Cortex of kidney (tissue), 1 donor: ENCODE measurements at regions not wholly inside any gene's neighbourhood (a gene's known extent, or its start where the extent isn't known, plus 50 kb on each side); places are given as distances from the start of the nearest gene placed in this dataset.

Experiments used
- DNase-seq: peaks from one replicate; lab custom pipeline; 2025; lab: John Stamatoyannopoulos, UW

DNA sequence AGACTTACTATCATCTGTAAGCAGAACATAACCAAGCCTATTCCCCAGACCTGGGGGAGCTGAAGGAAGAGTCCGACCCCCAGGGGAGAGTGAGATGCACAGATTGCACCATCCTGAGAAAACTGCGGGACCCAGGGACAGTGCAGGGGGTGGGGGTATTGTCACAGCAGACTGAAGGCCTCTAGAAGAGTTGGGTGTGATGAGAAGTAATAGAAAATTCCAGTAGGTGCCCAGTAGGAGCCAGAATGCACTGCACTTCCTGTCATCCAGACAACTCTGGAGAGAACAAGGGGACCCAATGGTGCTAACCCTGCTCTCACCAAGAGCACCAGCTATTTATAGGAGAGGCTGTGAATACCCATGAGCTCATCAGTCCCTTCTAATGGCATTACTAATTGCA is 190.1 kb downstream of the BCL11B start:
- no peak for DNase-seq

DNA sequence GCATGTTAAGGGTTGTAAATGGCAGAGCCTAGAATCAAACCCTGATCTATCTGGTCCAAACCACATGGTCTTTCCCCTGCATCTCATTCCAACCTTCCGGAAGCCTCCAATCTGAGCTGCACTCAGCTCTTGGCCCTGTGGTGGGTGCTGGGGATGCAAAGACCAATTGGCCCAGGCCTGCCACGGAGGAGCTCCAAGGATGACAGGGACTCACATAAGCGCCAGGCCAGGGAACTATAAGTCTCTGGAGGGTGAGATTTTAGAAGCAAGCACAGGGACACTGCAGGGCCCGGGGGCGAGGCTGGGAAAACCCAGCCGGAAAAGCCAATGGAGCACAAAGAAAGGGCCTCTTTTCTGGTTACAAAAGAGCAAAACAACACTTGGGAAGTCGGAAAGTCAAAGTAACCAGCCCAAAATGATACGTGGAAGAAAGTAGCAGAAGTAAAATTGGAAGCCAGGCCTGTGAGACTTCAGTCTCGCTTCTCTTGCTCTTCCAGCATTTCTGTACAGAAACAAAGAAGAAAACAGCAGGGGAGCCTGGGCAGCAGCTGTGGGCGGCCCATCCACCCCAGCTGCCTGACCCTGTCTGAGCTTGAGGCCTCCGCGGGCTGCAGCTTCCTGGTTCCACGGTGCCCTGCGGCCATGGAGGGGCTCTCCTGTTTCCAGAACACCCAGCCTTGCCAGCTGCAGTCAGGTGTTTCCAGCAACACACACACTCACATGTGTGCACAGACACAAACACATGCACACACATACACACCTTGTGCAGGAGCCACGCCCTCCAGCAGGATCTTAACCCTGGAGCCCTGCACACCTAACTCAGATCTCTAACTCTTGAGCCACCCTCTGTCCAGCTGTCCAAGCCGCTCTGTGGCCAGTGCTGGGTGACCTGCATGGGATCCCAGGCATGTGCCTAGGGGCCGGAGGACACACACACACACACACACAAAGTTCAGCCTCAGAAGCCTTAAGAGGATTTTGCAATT is 178.2 kb downstream of the BCL11B start:
- DNase-seq, result no peak

DNA sequence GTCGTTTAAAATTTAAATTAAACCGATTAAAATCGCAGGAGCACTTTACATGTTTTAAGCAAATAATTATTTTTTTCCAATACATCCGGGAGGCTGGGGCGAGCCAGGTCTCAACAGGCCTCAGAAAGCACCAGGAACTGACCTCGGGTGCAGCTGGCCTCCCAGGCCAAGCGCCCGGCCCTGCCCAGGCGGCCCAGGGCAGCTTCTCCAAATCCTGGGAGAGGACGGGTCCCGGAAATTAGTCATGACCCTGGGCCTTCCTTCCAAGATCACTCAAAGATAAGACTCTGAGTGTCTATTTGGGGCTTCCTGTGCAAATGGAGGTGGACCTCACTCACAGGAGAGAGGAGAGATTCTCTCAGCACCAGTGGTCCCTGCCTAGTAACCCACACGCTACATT is 177.1 kb downstream of the BCL11B start:
- DNase-seq, result no peak

DNA sequence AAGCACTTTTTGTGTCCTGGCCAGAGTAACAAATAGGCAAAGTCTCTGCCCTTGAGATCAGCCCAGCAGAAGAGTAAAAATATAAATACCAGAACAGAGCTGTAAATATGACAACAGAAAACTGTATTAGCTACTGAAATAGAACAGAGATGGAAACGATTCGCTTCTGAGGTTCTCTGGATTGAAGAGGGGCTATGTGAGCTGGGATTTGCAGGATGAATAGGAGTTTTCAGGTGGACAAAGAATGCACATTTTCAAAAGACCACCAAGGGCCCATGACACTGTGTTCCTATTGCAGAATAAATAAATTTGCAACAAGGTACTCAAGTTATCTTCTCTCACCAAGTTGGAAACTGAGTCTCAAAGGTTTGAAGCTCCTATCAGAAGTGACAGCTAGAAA is 176.6 kb downstream of the BCL11B start:
- DNase-seq, result no peak

DNA sequence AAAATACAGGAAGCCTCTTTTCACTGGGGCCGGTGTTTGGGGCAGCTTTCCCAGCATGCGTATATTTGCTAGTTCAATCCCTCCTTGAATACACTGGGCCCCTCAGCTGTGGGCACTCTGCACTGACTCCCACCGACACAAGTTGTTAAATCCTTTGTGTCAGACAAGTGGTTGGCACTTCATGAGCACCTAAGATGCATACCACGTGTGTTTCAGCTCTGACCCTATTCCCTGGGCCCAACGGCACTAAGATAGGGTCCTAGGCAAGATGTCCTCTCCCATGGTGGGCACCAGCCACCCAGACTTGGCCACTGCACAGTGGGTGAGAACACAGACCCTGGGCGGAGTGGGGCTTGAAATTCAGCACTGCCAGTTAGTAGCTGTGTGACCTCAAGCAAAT is 173.8 kb downstream of the BCL11B start:
- DNase-seq, result no peak

DNA sequence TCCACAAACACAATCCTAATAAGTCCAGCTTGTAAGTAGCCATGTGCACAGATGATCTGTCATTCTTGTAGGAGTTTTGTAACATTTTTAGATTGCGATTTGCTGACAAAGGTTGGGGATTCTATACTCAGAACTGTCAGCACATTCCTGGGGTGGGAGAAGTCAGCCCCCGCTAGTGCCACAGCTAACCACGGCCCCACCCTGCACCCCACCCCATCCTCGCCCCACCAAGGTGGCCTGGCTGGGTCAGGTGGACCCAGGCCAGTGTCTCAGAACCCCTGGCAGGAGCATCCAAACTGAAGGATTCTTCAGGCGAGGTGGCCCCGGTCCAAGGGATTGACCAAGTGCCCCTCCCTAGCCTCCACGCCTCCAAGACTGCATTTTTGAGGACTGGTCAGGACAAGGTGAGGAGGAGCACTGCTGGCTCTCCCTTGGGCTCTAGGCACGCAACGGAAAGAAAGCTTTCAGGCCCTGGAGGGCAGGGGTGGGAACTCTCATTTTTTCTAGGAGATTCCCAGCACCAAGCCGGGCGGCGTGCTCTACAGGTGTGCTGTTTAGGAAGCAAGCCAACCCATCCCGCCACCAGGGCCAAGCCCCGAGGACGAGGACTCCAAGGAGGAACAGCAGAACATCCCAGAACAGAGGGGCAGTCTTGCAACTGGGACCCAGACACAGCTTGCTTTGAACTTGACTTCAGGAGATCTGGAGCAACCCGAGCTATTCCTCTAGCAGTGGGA is 172.8 kb downstream of the BCL11B start:
- DNase-seq, result no peak

DNA sequence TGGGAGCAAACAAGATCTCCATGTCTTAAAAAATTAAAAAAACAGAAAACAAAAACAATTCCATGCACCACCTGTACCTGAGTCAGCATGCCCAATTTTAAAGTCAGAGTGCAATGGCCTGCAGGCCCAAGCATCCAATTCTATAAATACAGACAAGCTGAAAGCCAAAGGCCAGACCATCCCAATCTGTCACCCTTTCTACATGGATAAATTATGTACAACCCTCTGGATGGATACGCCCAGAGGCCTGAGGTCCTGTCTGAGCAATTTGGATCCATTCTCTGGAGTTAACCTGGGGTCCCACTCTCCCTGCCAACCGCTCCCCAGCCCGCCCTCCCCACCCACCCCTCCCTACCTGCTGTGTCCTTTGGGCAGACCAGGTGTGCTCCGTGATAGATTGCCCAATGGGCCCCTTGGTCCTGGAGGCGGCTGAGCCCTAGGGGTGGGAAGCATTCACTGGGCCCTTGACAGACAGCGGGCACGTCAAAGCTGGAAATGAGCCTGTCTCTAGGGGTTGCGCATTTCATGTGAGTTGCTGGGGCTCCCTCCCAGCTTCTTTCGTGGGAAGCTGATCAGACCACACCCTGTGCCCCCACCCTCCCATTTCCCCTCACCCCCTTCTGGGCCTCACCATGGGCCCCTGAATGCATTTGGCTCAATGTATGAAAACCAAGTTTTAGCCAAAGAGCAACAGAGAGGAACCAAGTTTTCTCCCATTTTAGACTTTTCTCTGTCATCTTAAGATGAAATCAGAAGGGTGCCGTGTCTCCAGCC is 171.3 kb downstream of the BCL11B start:
- no peak for DNase-seq

DNA sequence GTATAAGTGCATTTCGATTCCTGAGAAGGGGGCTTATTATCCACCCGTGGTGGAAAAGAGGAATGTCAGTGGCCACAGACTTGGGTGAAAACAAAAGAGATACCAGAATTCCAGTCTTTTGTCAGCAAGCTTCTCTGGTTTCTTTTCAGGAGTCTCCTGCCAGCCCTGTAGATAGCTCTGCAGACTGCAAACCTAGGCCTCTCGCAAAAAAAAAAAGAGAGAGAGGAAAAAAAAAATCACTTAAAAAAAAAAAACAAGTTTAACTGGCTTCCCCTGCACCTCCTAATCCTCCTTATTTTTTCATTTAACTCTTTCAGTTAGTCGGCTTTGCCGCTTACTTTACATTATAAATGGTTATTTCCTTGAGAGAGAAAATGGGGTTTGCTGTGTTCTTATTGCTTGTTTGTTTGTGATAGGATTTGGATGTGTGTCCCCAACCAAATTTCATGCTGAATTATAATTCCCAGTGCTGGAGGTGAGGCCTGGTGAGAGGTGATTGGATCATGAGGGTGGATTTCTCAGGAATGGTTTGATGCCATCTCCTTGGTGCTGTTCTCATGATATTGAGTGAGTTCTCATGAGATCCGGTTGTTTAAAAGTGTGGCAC is 170.0 kb downstream of the BCL11B start:
- no peak for DNase-seq

DNA sequence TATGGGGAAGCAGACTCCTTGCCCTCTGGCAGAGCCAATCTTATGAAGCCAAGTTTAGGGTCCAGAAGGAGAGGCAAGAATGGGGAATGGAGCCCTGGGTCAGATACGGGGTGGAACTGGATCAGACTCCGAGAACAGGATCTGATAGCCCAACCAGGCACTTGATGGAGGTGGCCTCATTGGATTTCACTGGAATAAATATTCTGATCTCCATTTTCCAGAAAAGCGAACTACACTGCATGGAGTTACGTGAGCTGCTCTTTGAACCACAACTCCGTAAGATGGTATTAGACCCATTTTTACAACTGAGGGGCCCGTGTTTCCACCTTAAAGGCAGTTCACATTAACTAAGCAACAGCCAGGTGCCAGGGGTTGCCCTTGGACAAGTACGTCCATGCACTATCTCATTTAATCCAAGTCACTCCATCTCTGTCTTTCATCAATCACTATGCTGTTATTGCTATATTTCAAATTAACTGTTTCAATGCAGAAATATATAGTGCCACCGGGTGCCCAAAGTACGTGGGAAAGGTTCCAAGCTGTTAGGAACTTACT is 155.2 kb downstream of the BCL11B start:
- DNase-seq, result no peak

DNA sequence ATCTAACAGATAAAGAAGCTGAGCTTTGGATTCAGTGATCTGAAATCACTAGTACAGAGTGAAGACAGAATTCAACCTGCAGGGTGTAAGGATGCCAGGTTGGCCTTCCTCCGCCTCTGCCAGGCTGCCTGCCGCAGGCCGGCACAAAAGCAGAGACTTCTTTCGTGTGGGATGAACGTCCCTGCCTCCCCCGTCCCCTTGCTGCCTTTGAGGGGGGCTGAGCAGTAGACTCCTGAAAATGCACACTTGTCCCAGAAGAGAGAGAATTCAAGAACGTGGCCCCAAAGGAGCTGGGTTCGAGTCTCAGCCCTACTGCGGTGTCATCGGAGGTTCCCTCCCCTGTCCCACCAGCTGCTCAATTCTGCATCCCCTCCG is 154.3 kb downstream of the BCL11B start:
- DNase-seq, result no peak

DNA sequence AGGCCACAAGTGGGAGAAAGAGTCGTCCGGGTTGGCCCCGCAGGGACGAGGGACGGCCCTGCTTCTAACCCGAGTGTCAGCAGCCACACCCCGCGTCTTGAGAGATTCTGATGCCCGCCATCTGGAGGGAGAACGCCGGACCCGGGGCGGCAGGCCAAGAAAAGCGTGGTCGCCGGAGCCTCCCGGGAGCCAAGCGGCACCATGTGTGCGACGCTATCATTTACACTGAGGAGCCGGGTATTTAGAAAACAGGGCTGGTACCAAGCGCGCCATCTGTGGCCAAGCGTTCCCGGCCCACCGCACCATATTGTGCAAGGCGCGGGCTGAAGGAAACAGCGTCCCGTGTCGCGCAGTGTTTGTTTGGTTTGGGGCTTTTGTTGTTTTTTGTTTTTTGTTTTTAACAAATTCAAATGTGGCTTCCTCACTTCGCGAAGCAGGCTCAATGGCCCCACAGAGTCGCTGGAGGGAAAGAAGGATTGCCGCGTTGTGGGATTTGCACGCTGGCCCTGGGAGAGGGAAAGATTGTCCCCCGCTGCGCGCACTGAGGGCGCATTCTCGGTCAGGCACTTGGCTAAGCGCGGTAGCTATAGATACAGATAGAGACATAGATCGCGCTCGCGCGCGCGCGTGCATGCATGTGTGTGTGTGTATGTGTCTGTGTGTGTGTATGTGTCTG is 153.8 kb downstream of the BCL11B start:
- no peak for DNase-seq

DNA sequence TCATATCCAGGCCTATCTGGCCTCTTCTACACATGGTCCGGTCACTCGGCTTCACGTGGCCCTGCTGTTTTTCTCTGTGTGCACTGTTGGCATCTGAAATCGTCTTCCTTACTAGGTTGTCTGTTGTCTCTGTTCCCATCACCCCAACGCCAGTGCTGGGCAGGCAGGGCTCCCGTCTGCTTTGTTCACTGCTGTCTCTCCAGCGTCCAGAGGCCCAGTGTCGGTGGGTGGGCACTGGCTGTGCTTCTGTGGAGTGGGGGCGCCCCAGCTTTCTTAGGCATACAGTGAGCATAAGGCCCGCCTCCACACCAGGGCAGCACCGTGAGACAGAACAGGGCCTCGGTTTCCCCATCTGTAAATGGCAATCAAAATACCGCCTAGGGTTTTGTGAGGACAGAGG is 153.1 kb downstream of the BCL11B start:
- DNase-seq, result no peak
